Parathyroid adenoma (tissue), 2 donors: ENCODE measurements at regions not wholly inside any gene's neighbourhood (a gene's known extent, or its start where the extent isn't known, plus 50 kb on each side); places are given as distances from the start of the nearest gene placed in this dataset.

ENCODE experiments used
- H2AFZ ChIP-seq: fragments of 300-600 bp; sonication (generic); one replicate; pipeline ENCODE4 v1.7.0; 2017; ENCODE audit warnings: antibody characterized with exemption, mild to moderate bottlenecking
- H3K27ac ChIP-seq: fragments of 300-600 bp; sonication (generic); one replicate; pipeline ENCODE4 v1.7.0; 2017
- H3K27me3 ChIP-seq: fragments of 300-600 bp; sonication (generic); one replicate; pipeline ENCODE4 v1.7.0; 2017; ENCODE audit warnings: low read length; ENCODE audit not compliant: control insufficient read depth, insufficient read depth
- H3K36me3 ChIP-seq: fragments of 300-600 bp; sonication (generic); one replicate; pipeline ENCODE4 v1.7.0; 2017; ENCODE audit warnings: low read length; ENCODE audit not compliant: control insufficient read depth, insufficient read depth
- H3K4me1 ChIP-seq: fragments of 300-600 bp; sonication (generic); one replicate; pipeline ENCODE4 v1.7.0; 2017; ENCODE audit warnings: control low read depth
- H3K4me2 ChIP-seq: fragments of 300-600 bp; sonication (generic); one replicate; pipeline ENCODE4 v1.7.0; 2017; ENCODE audit warnings: low read length
- H3K4me3 ChIP-seq: fragments of 300-600 bp; sonication (generic); one replicate; pipeline ENCODE4 v1.7.0; 2017; ENCODE audit warnings: low read depth, low read length
- H3K79me2 ChIP-seq: fragments of 300-600 bp; sonication (generic); one replicate; pipeline ENCODE4 v1.7.0; 2017; ENCODE audit warnings: control low read depth
- H3K9ac ChIP-seq: fragments of 300-600 bp; sonication (generic); one replicate; pipeline ENCODE4 v1.7.0; 2017; ENCODE audit warnings: mild to moderate bottlenecking
- H3K9me3 ChIP-seq: fragments of 300-600 bp; sonication (generic); one replicate; pipeline ENCODE4 v1.7.0; 2017; ENCODE audit warnings: low read length; ENCODE audit not compliant: control insufficient read depth
- TF ChIP-seq, protein P1 (sequence below): fragments of 300-600 bp; sonication (generic); IDR thresholded peaks from one replicate; pipeline ENCODE4 v1.7.0; 2017; ENCODE audit warnings: antibody characterized with exemption, mild to moderate bottlenecking
- donor health status: primary hyperparathyroidism.

DNA sequence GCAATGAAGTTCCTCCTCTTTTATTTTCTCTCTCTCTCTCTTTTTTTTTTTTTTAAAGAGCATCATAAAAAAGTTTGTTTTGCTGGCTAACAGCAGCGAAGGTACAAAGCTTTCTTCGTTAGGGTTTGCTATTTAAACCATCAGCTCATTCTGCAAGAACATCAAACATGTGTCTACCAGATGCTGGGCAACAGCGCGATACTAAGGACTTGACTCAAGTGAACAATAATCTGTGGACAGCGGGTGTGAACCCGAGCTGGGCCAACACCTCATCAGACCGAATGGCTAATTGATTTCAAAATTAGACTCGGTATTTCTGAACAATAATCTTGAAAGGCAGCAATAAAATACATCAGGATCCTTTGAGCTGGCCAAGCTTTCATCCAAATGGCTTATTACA lies 246.4 kb downstream of the FBXO8 start:
- no peaks in the 10 kb centered on the region for H3K9me3 ChIP-seq
- no peak overlapping the region for H3K9ac ChIP-seq
- H3K36me3 ChIP-seq, result no peaks in the 10 kb centered on the region
- H3K4me2 ChIP-seq, result no peak overlapping the region
- H2AFZ ChIP-seq, result no peak overlapping the region
- H3K79me2 ChIP-seq, result no peaks in the 10 kb centered on the region
- no peaks in the 10 kb centered on the region for H3K27me3 ChIP-seq
- TF ChIP-seq, protein P1, sequence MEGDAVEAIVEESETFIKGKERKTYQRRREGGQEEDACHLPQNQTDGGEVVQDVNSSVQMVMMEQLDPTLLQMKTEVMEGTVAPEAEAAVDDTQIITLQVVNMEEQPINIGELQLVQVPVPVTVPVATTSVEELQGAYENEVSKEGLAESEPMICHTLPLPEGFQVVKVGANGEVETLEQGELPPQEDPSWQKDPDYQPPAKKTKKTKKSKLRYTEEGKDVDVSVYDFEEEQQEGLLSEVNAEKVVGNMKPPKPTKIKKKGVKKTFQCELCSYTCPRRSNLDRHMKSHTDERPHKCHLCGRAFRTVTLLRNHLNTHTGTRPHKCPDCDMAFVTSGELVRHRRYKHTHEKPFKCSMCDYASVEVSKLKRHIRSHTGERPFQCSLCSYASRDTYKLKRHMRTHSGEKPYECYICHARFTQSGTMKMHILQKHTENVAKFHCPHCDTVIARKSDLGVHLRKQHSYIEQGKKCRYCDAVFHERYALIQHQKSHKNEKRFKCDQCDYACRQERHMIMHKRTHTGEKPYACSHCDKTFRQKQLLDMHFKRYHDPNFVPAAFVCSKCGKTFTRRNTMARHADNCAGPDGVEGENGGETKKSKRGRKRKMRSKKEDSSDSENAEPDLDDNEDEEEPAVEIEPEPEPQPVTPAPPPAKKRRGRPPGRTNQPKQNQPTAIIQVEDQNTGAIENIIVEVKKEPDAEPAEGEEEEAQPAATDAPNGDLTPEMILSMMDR, result no peak
- no peaks in the 10 kb centered on the region for H3K4me1 ChIP-seq
- H3K4me3 ChIP-seq, result no peak overlapping the region
- H3K27ac ChIP-seq, result no peak overlapping the region

- Histone ChIP-seq H3K36me3 (no peaks in the 10 kb centered on the region), H3K4me3 (no peak overlapping the region), H3K79me2 (no peaks in the 10 kb centered on the region), H3K27ac (no peak overlapping the region), H2AFZ (no peak overlapping the region), H3K9me3 (no peaks in the 10 kb centered on the region), H3K27me3 (no peaks in the 10 kb centered on the region), H3K4me1 (no peaks in the 10 kb centered on the region), H3K4me2 (no peak overlapping the region), H3K9ac (no peak overlapping the region)
- TF ChIP-seq, protein P1, result no peak
Measured at GRCh38 chr4:174036576-174036975, 246.9 kb downstream of the FBXO8 start.

DNA sequence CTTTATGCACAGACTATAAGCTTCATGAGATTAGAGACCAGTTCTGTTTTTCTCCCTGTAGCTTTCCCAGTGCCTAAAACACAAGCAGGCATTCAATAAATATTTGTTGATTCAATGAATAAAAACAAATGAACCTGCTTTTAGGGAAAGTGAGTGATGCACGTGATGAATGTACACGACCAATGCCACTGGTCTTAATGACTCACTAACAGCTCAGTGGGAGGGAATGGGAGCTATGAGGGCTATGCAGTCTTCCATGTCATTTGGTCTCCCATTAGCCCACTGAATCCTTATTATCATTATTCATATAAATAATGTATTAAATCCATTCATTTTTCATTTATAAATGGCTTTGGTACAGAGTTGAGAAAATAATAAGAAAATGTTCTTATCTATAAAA lies 247.4 kb downstream of the FBXO8 start:
- H3K4me3 ChIP-seq, result no peak overlapping the region
- H3K9ac ChIP-seq, result no peak overlapping the region
- H3K36me3 ChIP-seq, result no peaks in the 10 kb centered on the region
- H3K27ac ChIP-seq, result no peak overlapping the region
- H3K9me3 ChIP-seq, result no peaks in the 10 kb centered on the region
- H3K4me2 ChIP-seq, result no peak overlapping the region
- no peak overlapping the region for H2AFZ ChIP-seq
- TF ChIP-seq, protein P1, result no peak
- no peaks in the 10 kb centered on the region for H3K79me2 ChIP-seq
- H3K4me1 ChIP-seq, result no peaks in the 10 kb centered on the region
- H3K27me3 ChIP-seq, result no peaks in the 10 kb centered on the region

GRCh38 chr4:174023641-174024040 lies 259.8 kb downstream of the FBXO8 start:
- no peaks in the 10 kb centered on the region for H3K9me3 ChIP-seq
- H3K27me3 ChIP-seq, result no peaks in the 10 kb centered on the region
- H3K79me2 ChIP-seq, result no peaks in the 10 kb centered on the region
- H3K36me3 ChIP-seq, result no peaks in the 10 kb centered on the region
- TF ChIP-seq, protein P1, result no peak
- no peak overlapping the region for H3K9ac ChIP-seq
- no peaks in the 10 kb centered on the region for H3K4me1 ChIP-seq
- no peak overlapping the region for H3K27ac ChIP-seq
- H3K4me2 ChIP-seq, result no peak overlapping the region
- H3K4me3 ChIP-seq, result no peak overlapping the region
- H2AFZ ChIP-seq, result no peak overlapping the region

GRCh38 chr4:174018236-174018635 lies 265.2 kb downstream of the FBXO8 start:
- H2AFZ ChIP-seq, result no peak overlapping the region
- TF ChIP-seq, protein P1, result no peak

More at GRCh38 chr4:174018236-174018635, 265.2 kb downstream of the FBXO8 start:
- Histone ChIP-seq H3K79me2 (no peaks in the 10 kb centered on the region), H3K27me3 (no peaks in the 10 kb centered on the region), H3K27ac (no peak overlapping the region), H3K4me3 (no peak overlapping the region), H3K9ac (no peak overlapping the region), H3K36me3 (no peaks in the 10 kb centered on the region), H3K4me2 (no peak overlapping the region), H3K4me1 (no peaks in the 10 kb centered on the region), H3K9me3 (no peaks in the 10 kb centered on the region)
